Urinary bladder (tissue), 3 donors: ENCODE measurements at regions not wholly inside any gene's neighbourhood (a gene's known extent, or its start where the extent isn't known, plus 50 kb on each side); places are given as distances from the start of the nearest gene placed in this dataset.

Experiments used
- DNase-seq: peaks from one replicate; pipeline ENCODE4 v3.0.0-alpha.2; 2015; ENCODE audit errors: extremely low spot score
- H3K27ac ChIP-seq: one replicate; pipeline ENCODE4 v1.5.1; 2013; ENCODE audit warnings: low read depth, mild to moderate bottlenecking, moderate library complexity
- H3K36me3 ChIP-seq: one replicate; pipeline ENCODE4 v1.6.1; 2013; ENCODE audit warnings: mild to moderate bottlenecking, moderate library complexity; ENCODE audit not compliant: insufficient read depth
- H3K4me1 ChIP-seq: one replicate; pipeline ENCODE4 v1.6.1; 2013; ENCODE audit warnings: mild to moderate bottlenecking, moderate library complexity; ENCODE audit not compliant: insufficient read depth
- H3K4me3 ChIP-seq: one replicate; pipeline ENCODE4 v1.5.1; 2013; ENCODE audit warnings: low read depth, low read length
- WGBS: extraction: QIAGEN DNeasy Blood & Tissue Kit; methylation state at CpG from one replicate; pipeline ENCODE4 v1.1.7; 2013; 5-methylcytosine and 5-hydroxymethylcytosine counted together
- donor health status: healthy with polysubstance abuse.
- donor health status: healthy.

DNA sequence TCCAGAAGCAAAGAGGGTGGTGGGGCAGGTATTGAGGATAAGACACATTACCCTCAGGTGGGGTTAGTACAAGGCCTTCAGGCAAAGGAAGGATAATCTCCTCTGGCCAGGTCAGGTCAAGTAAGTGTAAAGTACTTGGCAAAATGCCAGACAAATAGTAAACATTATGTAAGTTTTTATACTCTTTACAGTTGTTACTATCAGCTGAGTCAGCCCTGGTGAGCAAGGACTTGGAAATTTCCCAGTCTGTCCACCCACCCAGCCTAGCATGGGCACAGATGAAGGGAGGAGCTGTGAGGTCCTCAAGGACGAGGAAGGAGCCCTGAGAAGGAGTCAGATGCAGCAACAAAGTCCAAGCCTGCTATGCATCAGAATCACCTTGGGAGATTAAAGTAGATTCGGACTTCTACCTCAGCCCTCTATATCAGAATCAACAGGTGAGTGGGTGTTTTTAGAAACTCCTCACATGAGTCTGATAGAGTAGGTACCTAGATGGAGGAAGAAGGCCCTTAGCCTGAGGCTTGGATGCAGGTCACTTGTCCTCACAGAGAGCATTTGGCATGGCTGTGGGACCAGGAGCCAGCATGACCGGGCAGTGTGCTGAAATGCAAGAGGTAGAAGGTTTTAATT, 50.2 kb upstream of the BARX1 start:
- DNase-seq: no peak
- WGBS: 72% methylated on average over 3 of the region's 3 CpGs
- Histone ChIP-seq H3K4me3 (no peak overlapping the region), H3K27ac (no peak overlapping the region), H3K36me3 (no peaks in the 10 kb centered on the region), H3K4me1 (peaks cover 1% of the 10 kb centered on the region)
